ENCODE measurements at regions not wholly inside any gene's neighbourhood (a gene's known extent, or its start where the extent isn't known, plus 50 kb on each side); places are given as distances from the start of the nearest gene placed in this dataset.

DNA sequence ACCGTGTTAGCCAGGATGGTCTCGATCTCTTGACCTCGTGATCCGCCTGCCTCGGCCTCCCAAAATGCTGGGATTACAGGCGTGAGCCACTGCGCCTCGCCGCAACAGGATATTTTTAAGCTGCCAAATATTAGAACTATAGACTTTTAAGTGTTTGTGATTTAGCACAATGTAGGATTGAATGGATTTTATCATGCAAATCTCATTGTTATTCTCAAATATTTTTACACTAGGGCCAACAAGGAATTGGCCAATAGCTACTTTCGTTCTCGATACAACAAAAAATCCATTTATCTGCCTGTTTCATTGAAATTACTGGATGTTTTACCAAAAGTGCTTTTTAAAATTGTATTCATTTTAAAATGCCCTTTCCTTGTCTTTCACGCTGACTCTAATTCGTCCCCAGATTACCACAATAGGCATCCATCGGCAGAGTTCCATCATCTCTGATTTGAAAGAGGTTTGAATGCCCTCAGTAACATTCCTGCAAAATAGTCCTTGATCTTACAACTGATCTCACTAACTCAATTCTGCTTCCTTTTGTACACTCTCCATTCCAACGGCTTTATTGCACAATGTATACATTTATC is 99.6 kb upstream of the ROBO2 start (continued):
- no peak for TF ChIP-seq POU6F1 (CRISPR knock-in tag; IDR thresholded peaks at IDR 0.05; ENCODE audit: borderline replicate concordance, low read depth)
- no peak for TF ChIP-seq ZC3H10 (CRISPR knock-in tag; IDR thresholded peaks at IDR 0.05)

- no peak for ATAC-seq
Measured at GRCh38 chr3:76941376-76941775, 98.5 kb upstream of the ROBO2 start.

DNA sequence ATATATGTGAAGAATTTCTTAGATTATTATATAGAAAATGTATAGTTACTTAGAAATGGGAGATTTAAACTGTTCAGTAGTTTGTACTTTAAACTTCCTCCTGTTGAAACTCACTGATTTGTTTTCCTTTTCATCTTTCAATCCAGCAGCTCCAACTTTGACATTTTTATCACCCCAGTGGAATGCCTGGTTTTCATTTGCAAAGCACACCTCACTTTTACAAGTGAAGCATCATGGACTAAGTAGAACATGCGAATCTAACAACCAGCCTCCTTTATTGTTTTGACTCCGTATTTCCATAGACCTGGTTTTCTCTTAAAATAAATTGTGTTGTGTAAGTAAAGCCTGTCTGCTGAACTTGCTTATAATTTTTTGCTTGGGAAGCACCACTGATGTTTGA is 97.8 kb upstream of the ROBO2 start:
- no peak for TF ChIP-seq ZC3H10 (CRISPR knock-in tag; IDR thresholded peaks at IDR 0.05)
- TF ChIP-seq POU6F1 (CRISPR knock-in tag; IDR thresholded peaks at IDR 0.05; ENCODE audit: borderline replicate concordance, low read depth) = no peak
- no peak for TF ChIP-seq OSR1 (CRISPR knock-in tag; IDR thresholded peaks at IDR 0.05)
- TF ChIP-seq, protein P1, sequence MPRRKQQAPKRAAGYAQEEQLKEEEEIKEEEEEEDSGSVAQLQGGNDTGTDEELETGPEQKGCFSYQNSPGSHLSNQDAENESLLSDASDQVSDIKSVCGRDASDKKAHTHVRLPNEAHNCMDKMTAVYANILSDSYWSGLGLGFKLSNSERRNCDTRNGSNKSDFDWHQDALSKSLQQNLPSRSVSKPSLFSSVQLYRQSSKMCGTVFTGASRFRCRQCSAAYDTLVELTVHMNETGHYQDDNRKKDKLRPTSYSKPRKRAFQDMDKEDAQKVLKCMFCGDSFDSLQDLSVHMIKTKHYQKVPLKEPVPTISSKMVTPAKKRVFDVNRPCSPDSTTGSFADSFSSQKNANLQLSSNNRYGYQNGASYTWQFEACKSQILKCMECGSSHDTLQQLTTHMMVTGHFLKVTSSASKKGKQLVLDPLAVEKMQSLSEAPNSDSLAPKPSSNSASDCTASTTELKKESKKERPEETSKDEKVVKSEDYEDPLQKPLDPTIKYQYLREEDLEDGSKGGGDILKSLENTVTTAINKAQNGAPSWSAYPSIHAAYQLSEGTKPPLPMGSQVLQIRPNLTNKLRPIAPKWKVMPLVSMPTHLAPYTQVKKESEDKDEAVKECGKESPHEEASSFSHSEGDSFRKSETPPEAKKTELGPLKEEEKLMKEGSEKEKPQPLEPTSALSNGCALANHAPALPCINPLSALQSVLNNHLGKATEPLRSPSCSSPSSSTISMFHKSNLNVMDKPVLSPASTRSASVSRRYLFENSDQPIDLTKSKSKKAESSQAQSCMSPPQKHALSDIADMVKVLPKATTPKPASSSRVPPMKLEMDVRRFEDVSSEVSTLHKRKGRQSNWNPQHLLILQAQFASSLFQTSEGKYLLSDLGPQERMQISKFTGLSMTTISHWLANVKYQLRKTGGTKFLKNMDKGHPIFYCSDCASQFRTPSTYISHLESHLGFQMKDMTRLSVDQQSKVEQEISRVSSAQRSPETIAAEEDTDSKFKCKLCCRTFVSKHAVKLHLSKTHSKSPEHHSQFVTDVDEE (CRISPR knock-in tag; IDR thresholded peaks at IDR 0.05) = no peak
- no peak for TF ChIP-seq ZFP30 (CRISPR knock-in tag; IDR thresholded peaks at IDR 0.05)
- TF ChIP-seq GLIS3 (CRISPR knock-in tag; IDR thresholded peaks at IDR 0.05) = no peak
- ATAC-seq = no peak

More at GRCh38 chr3:76941376-76941775, 98.5 kb upstream of the ROBO2 start:
- TF ChIP-seq TCF4 (CRISPR knock-in tag; IDR thresholded peaks at IDR 0.05; ENCODE audit: borderline replicate concordance) (no peak), POU6F1 (CRISPR knock-in tag; IDR thresholded peaks at IDR 0.05; ENCODE audit: borderline replicate concordance, low read depth) (no peak), ZNF565 (CRISPR knock-in tag; conservative IDR thresholded peaks at IDR 0.05; ENCODE audit: low read depth) (no peak), SNAI2 (CRISPR knock-in tag; IDR thresholded peaks at IDR 0.05) (no peak), TOX (CRISPR knock-in tag; IDR thresholded peaks at IDR 0.05; ENCODE audit: borderline replicate concordance) (no peak), ZFP30 (CRISPR knock-in tag; IDR thresholded peaks at IDR 0.05) (no peak), GLIS3 (CRISPR knock-in tag; IDR thresholded peaks at IDR 0.05) (no peak), ESRRG (CRISPR knock-in tag; IDR thresholded peaks at IDR 0.05) (no peak), OSR1 (CRISPR knock-in tag; IDR thresholded peaks at IDR 0.05) (no peak), ARNTL (CRISPR knock-in tag; IDR thresholded peaks at IDR 0.05; ENCODE audit: borderline replicate concordance, low read depth) (no peak), PPARA (CRISPR knock-in tag; IDR thresholded peaks at IDR 0.05; ENCODE audit: borderline replicate concordance) (no peak), ISL1 (CRISPR knock-in tag; IDR thresholded peaks at IDR 0.05) (no peak), CSRNP3 (CRISPR knock-in tag; IDR thresholded peaks at IDR 0.05) (no peak), RARB (CRISPR knock-in tag; IDR thresholded peaks at IDR 0.05) (no peak)
- TF ChIP-seq, protein P2, sequence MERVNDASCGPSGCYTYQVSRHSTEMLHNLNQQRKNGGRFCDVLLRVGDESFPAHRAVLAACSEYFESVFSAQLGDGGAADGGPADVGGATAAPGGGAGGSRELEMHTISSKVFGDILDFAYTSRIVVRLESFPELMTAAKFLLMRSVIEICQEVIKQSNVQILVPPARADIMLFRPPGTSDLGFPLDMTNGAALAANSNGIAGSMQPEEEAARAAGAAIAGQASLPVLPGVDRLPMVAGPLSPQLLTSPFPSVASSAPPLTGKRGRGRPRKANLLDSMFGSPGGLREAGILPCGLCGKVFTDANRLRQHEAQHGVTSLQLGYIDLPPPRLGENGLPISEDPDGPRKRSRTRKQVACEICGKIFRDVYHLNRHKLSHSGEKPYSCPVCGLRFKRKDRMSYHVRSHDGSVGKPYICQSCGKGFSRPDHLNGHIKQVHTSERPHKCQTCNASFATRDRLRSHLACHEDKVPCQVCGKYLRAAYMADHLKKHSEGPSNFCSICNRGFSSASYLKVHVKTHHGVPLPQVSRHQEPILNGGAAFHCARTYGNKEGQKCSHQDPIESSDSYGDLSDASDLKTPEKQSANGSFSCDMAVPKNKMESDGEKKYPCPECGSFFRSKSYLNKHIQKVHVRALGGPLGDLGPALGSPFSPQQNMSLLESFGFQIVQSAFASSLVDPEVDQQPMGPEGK (CRISPR knock-in tag; IDR thresholded peaks at IDR 0.05; ENCODE audit: borderline replicate concordance) = no peak
- TF ChIP-seq, protein P3, sequence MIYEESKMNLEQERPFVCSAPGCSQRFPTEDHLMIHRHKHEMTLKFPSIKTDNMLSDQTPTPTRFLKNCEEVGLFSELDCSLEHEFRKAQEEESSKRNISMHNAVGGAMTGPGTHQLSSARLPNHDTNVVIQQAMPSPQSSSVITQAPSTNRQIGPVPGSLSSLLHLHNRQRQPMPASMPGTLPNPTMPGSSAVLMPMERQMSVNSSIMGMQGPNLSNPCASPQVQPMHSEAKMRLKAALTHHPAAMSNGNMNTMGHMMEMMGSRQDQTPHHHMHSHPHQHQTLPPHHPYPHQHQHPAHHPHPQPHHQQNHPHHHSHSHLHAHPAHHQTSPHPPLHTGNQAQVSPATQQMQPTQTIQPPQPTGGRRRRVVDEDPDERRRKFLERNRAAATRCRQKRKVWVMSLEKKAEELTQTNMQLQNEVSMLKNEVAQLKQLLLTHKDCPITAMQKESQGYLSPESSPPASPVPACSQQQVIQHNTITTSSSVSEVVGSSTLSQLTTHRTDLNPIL (CRISPR knock-in tag; IDR thresholded peaks at IDR 0.05; ENCODE audit: low read depth) = no peak

Measured in SK-N-SH treated with all-trans-retinoic acid at 6 μM for 48 hours (cell line).